Suppressor macrophage treated with lipopolysaccharide for 1 hour (primary cell): ENCODE measurements at regions not wholly inside any gene's neighbourhood (a gene's known extent, or its start where the extent isn't known, plus 50 kb on each side); places are given as distances from the start of the nearest gene placed in this dataset.
"Not testable (repeated sequence)": the region's sequence is repeated elsewhere in the genome, so short reads cannot be mapped to it uniquely, and the experiment has no call there.

Experiments used
- DNase-seq, 3 donors: peaks; one replicate each; pipeline ENCODE4 v3.0.0-alpha.2; 2020 to 2022

GRCh38 chr2:97431169-97431725, 158.4 kb downstream of the ANKRD36B start:
- not testable (repeated sequence) for DNase-seq

- DNase-seq = not testable (repeated sequence)
Measured at GRCh38 chr2:97422376-97422775, 167.3 kb downstream of the ANKRD36B start.

- DNase-seq = not testable (repeated sequence)
Measured at GRCh38 chr2:97406340-97406739, 183.3 kb downstream of the ANKRD36B start.

GRCh38 chr2:97405172-97405737, 184.4 kb downstream of the ANKRD36B start:
- DNase-seq = not testable (repeated sequence)

GRCh38 chr2:97402678-97403077, 187.0 kb downstream of the ANKRD36B start:
- not testable (repeated sequence) for DNase-seq

- DNase-seq = not testable (repeated sequence)
Measured at GRCh38 chr2:97395691-97396090, 194.0 kb downstream of the ANKRD36B start.

- DNase-seq = not testable (repeated sequence)
Measured at GRCh38 chr2:97385803-97386202, 203.9 kb downstream of the ANKRD36B start.

- not testable (repeated sequence) for DNase-seq
Measured at GRCh38 chr2:97375913-97376312, 213.8 kb downstream of the ANKRD36B start.

- not testable (repeated sequence) for DNase-seq
Measured at GRCh38 chr2:97374426-97374825, 215.3 kb downstream of the ANKRD36B start.

GRCh38 chr2:97363159-97363558, 226.5 kb downstream of the ANKRD36B start:
- not testable (repeated sequence) for DNase-seq

GRCh38 chr2:97359861-97360584, 229.7 kb downstream of the ANKRD36B start:
- peak in 1 of 3 donors; percentile 17 for DNase-seq

- DNase-seq = no peak
Measured at GRCh38 chr2:97355887-97356286, 233.8 kb downstream of the ANKRD36B start.

- no peak for DNase-seq
Measured at GRCh38 chr2:97355176-97355575, 234.5 kb downstream of the ANKRD36B start.

- no peak for DNase-seq
Measured at GRCh38 chr2:97354576-97354975, 235.1 kb downstream of the ANKRD36B start.

GRCh38 chr2:97348841-97349240, 235.9 kb downstream of the ANKRD36 start:
- DNase-seq = no peak

- DNase-seq = no peak
Measured at GRCh38 chr2:97348265-97348664, 235.3 kb downstream of the ANKRD36 start.

- DNase-seq = not testable (repeated sequence)
Measured at GRCh38 chr2:97344937-97345336, 232.0 kb downstream of the ANKRD36 start.

GRCh38 chr2:97333674-97334073, 220.7 kb downstream of the ANKRD36 start:
- not testable (repeated sequence) for DNase-seq

- not testable (repeated sequence) for DNase-seq
Measured at GRCh38 chr2:97332184-97332583, 219.2 kb downstream of the ANKRD36 start.

GRCh38 chr2:97321936-97322713, 209.2 kb downstream of the ANKRD36 start:
- DNase-seq = not testable (repeated sequence)

GRCh38 chr2:97315358-97315757, 202.4 kb downstream of the ANKRD36 start:
- DNase-seq = not testable (repeated sequence)

- DNase-seq = not testable (repeated sequence)
Measured at GRCh38 chr2:97312426-97312825, 199.5 kb downstream of the ANKRD36 start.

- not testable (repeated sequence) for DNase-seq
Measured at GRCh38 chr2:97305426-97305825, 192.5 kb downstream of the ANKRD36 start.
